ENCODE measurements at regions not wholly inside any gene's neighbourhood (a gene's known extent, or its start where the extent isn't known, plus 50 kb on each side); places are given as distances from the start of the nearest gene placed in this dataset.

DNA sequence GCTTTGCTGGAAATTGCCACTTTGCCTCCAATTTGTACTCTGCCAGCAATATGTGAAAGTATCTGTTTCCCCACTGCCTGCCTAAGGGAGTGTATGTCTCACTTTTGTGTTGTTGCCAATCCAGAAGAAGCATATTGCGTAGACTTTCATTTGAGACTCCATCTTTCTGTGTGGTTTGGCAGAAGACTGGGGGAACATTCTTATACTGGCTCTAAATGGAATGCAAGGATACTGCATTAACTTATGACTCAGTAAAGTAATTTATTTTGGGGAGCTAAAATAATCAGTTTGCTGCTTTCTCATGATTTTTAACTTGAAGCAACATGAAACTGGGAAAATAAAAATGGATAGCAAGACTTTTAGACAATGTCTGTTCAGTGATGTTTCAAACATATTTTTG lies 107.7 kb upstream of the TMPRSS2 start:
- TF ChIP-seq POLR2A (IDR thresholded peaks at IDR 0.05), result no peak
- TF ChIP-seq, protein P1, sequence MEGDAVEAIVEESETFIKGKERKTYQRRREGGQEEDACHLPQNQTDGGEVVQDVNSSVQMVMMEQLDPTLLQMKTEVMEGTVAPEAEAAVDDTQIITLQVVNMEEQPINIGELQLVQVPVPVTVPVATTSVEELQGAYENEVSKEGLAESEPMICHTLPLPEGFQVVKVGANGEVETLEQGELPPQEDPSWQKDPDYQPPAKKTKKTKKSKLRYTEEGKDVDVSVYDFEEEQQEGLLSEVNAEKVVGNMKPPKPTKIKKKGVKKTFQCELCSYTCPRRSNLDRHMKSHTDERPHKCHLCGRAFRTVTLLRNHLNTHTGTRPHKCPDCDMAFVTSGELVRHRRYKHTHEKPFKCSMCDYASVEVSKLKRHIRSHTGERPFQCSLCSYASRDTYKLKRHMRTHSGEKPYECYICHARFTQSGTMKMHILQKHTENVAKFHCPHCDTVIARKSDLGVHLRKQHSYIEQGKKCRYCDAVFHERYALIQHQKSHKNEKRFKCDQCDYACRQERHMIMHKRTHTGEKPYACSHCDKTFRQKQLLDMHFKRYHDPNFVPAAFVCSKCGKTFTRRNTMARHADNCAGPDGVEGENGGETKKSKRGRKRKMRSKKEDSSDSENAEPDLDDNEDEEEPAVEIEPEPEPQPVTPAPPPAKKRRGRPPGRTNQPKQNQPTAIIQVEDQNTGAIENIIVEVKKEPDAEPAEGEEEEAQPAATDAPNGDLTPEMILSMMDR (IDR thresholded peaks at IDR 0.05), result no peak

Measured in uterus (tissue), 2 donors.